Endometrium (tissue), 2 donors: ENCODE measurements at regions not wholly inside any gene's neighbourhood (a gene's known extent, or its start where the extent isn't known, plus 50 kb on each side); places are given as distances from the start of the nearest gene placed in this dataset.

Experiments
- FAIRE-seq: peaks from 2 replicates; lab custom pipeline; 2012; peaks lifted over from hg19 to GRCh38; lab: Jason Lieb, UNC
- donor health status: control.
- donor health status: control.

GRCh38 chr6:2426561-2427340, 181.3 kb upstream of the GMDS start:
- FAIRE-seq: no peak

- FAIRE-seq: no peak
These were observed 170.8 kb upstream of the GMDS start for GRCh38 chr6:2416128-2416712.

DNA sequence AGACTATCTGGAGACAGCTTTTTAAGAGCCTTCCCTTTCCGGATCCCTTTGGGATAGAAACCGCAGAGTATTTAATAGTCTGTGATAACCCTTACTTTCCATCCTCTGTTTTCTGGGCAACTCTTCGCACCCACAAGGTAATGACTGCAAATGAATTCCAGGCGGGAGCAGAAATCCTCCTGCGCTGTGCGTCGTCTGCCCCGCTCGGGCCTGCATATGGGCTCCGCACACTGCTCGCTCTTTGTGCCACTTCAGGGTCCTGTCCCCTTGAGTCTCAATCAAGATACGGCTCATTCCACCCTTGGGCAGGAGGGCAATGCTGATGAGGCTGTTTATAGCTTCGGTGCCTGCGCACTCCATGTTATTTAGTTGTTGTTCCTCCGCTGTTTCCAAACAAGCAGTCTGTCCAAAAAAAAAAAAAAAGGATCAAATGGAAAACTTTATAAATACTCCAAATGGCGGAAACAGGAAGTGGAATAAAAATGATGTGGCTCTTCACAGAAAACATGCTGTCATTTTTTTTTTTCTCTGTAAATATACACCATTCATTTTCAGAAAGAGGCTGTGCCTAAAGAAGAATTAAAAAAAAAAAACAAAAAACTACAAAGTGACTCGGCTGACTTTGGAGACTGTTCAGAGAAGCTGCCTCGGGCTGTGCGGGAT, 169.6 kb upstream of the GMDS start:
- no peak for FAIRE-seq

DNA sequence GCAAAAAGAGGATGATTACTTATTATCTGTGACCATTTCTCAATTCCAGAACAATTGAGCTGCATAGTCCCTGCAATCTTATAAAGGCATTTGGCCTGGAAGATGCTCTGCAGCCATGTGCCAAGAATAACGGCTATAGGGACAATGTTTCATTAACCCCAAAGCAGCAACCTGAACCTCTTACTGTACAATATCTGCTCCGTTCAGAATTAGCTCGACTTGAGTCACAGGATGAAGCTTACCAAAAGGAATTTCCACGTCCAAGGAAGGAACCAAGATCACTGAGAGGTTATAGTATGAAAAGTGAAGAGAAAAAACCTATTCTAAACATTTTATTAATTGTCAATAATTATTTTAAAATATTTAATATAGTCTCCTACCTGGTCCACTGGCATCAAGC, 167.3 kb upstream of the GMDS start:
- no peak for FAIRE-seq

DNA sequence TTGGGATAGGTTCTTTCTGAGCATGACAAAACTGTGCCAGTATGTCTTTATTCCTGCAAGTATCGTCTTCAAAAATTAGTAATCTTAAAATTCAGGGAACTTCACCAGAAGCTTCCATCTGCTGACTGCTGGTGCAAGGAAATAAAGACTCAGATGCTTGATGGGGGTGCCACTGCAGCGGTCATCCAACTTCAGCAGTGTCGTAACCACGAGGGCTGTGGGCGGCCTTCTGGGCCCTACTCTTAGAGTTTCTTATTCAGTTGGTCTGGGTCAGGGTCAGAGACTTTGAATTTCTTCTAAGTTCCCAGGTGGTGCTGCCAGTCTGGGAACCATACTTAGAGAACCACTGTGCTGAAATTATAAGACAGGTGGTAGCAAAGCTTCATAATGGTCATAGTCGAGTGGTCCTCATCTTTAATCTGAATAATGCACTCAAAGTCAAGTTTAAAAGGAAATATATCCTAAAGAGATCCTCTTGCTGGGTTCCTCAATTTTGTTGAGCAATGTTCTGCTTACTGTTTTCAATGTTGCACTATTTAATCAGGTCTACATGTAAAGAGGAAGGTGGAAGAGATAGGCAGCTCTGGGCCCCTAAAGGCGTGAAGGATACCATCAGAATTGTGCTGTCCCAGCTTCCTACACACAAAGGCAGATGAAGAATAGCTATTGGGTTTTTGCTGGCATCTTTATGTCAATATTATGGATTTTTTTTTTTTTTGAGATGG, 165.4 kb upstream of the GMDS start:
- FAIRE-seq: no peak

- FAIRE-seq: no peak
These were observed 162.1 kb upstream of the GMDS start for GRCh38 chr6:2407525-2407924.

DNA sequence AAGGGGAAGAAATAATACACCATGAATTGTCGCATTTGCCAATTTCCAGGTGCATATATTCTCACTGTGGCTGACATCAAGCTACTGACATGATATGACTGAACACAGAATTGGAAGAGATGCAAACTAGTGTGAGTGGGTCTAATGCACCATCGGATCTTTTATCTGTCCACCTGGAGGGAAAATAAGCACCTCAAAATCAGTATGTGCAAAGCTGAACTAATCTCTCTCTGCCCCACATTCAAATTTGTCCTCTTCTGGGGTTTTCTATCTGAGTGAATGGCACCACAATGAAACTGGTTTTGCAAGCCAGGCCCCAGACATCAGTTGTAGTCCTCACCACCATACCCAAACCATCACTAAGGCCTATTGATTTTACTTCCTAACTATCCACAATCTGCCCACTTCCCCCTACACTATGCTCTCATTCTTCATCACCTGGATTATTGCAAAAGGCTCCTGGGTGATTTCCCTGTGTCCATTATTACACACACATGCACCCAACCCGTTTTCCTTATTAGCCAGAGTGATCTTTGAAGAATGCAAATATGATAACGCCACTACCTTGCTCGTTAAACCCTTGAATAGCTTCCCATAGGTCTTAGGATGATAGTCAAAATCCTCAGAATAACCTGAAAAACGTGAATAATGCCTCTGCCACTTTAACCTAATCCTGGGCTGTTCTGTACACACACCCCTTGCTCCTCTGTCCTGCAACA, 159.0 kb upstream of the GMDS start:
- FAIRE-seq: no peak

- FAIRE-seq: no peak
These were observed 158.1 kb upstream of the GMDS start for GRCh38 chr6:2403546-2403945.

DNA sequence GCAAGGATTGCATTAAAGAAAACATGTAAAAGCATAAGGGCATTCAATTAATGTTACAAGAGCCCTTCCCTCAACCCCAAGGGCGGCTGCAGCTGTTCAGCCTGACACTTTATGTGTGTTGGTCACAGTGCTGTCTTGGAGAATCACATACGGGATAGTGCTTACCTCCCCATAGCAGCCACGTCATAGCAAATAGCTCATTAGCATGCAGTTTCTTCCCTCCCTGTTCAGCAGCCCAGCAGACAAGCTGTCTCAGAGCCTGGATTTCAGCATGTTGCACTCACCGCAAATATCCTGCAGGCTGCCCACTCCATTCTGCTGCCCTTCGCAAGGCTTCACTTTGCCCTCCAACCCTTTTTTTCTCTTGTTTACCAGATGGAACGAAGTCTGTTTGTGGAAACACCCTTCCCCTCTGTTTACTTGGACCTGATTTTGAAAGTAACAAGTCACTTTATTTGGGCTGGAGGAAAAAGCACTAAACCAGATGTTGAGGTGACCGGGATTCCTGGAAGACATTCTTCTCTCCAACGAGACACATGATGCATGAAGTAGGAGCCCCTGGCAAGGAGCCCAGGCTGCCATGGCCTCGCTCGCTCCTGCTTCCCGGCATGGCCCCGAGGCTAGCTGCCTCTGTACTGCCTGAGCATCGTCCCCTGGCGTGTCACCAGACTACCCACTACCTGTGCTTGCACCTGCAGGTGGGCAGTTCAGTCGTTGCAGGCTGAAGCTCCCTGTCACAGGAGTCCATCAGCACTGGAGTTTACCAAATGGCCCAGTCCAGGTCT, 151.6 kb upstream of the GMDS start:
- FAIRE-seq: no peak

GRCh38 chr6:2396042-2396657, 150.7 kb upstream of the GMDS start:
- FAIRE-seq: no peak

DNA sequence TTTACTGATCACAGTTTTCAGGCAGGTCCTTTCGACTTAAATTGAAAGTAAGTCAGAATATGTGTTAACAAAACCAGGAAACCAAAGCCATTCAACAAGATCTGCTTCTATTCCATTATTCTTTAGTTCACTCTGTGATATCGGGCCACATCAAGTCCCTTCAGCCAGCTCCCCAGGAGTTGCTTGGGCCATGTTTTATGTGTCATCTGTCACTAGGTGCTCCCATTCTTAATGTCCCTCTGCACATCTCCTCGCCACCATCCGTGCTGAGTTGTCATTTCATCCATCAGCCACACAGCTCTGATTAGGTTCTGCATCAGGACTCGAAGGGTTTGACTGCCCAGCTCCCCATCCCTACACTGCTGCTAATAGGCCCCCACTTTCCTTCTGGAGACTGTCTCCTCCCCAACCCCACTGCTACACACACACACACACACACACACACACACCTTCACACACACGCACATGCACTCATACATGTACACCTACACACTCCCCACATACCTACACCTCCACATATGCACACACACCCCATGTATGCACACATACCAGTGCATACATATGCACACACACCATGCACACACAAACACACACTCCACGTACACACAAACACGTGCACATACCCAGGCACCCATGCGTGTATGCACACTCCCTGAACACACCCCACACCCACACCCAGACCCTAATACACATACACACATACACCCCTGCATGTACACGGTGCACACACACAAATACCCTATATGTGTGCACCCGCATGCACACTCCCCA, 143.3 kb upstream of the GMDS start:
- no peak for FAIRE-seq

DNA sequence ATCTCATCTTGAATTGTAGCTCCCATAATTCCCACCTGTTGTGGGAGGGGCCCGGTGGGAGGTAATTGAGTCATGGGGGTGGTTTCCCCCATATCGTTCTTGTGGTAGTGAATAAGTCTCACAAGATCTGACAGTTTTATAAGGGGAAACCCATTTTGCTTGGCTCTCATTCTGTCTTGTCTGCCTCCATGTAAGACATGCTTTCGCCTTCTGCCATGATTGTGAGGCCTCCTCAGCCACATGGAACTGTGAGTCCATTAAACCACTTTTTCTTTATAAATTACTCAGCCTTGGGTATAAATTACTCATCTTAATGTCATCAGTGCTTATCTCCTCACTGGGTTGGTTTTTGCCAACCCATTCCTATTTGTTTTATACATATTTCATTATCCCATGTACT, 142.0 kb upstream of the GMDS start:
- FAIRE-seq: no peak

- FAIRE-seq: no peak
These were observed 140.1 kb upstream of the GMDS start for GRCh38 chr6:2385471-2385983.

DNA sequence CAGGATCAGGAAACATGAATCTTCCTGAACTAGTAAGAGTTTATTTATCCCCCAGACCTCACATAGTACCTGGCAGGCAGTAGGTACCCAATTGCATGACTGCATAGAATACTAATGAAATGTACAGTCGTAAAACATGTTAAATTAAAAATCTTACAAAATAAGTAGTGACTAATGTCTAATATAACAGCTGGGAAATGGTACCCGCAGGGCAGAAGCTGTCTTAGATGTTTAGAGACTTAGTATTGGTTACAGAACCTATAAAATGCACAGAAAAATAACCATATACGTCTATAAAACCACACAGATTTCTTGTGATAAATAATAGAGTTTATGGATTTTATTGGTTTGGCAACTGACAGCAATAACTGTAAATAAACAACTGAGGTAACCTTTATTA, 139.1 kb upstream of the GMDS start:
- FAIRE-seq: no peak

- no peak for FAIRE-seq
These were observed 136.7 kb upstream of the GMDS start for GRCh38 chr6:2381872-2382661.

GRCh38 chr6:2378891-2379652, 133.7 kb upstream of the GMDS start:
- no peak for FAIRE-seq

GRCh38 chr6:2378046-2378657, 132.7 kb upstream of the GMDS start:
- no peak for FAIRE-seq
